Caco-2 (cell line): ENCODE measurements at regions not wholly inside any gene's neighbourhood (a gene's known extent, or its start where the extent isn't known, plus 50 kb on each side); places are given as distances from the start of the nearest gene placed in this dataset.

Experiments used
- BruUV-seq: library from RNA; stranded (reverse); fragments of 400-500 nt; replicated peaks from 2 replicates; lab custom pipeline; 2021; lab: Mats Ljungman, UMichigan
- CTCF ChIA-PET: fragments of 300-600 bp; sonication (Branson Sonifier 250); formaldehyde crosslinking; loops from one replicate; lab custom pipeline; 2022; ENCODE audit warnings: antibody characterized with exemption; lab: Charles Lee
- POLR2A ChIA-PET: fragments of 300-600 bp; sonication (Branson Sonifier 250); formaldehyde crosslinking; loops from one replicate; lab custom pipeline; 2022; ENCODE audit warnings: antibody characterized with exemption; lab: Charles Lee
- DNase-seq, 2 experiments: peaks; one replicate each; pipeline versions ENCODE4 v3.0.0 to v3.0.0-alpha.2; 2020 to 2022
- H3K27me3 ChIP-seq: replicated peaks from 2 replicates; pipeline ENCODE4 v1.6.0; 2011; ENCODE audit warnings: low read length; ENCODE audit not compliant: control insufficient read depth, insufficient read depth
- H3K36me3 ChIP-seq: 2 replicates; pipeline ENCODE4 v1.5.1; 2011; ENCODE audit warnings: low read length; ENCODE audit not compliant: control insufficient read depth, insufficient read depth
- H3K4me1 ChIP-seq: fragments of 250-450 bp; sonication (Bioruptor Pico); 2 replicates; pipeline ENCODE4 v1.5.1; 2020; ENCODE audit warnings: mild to moderate bottlenecking
- H3K4me3 ChIP-seq: 2 replicates; pipeline ENCODE4 v1.5.1; 2011; ENCODE audit warnings: low read depth, mild to moderate bottlenecking, control low read depth, low read length
- H3K9me3 ChIP-seq: fragments of 250-450 bp; sonication (Bioruptor Pico); 2 replicates; pipeline ENCODE4 v1.5.1; 2020; ENCODE audit warnings: mild to moderate bottlenecking, moderate library complexity
- H3K27ac Mint-ChIP-seq: one replicate; pipeline ENCODE4 v1.8.0; 2022; ENCODE audit warnings: mixed read lengths; ENCODE audit not compliant: unreplicated experiment
- H3K27me3 Mint-ChIP-seq: one replicate; pipeline ENCODE4 v1.8.0; 2022; ENCODE audit warnings: mixed read lengths; ENCODE audit not compliant: insufficient read depth, unreplicated experiment
- H3K36me3 Mint-ChIP-seq: one replicate; pipeline ENCODE4 v1.8.0; 2022; ENCODE audit warnings: mild to moderate bottlenecking, mixed read lengths; ENCODE audit not compliant: insufficient read depth, unreplicated experiment
- H3K4me1 Mint-ChIP-seq: one replicate; pipeline ENCODE4 v1.8.0; 2022; ENCODE audit warnings: low read depth, mixed read lengths; ENCODE audit not compliant: unreplicated experiment
- H3K4me3 Mint-ChIP-seq: one replicate; pipeline ENCODE4 v1.8.0; 2022; ENCODE audit warnings: mild to moderate bottlenecking, moderate library complexity, mixed read lengths; ENCODE audit not compliant: unreplicated experiment
- H3K9me3 Mint-ChIP-seq: one replicate; pipeline ENCODE4 v1.8.0; 2022; ENCODE audit warnings: mixed read lengths; ENCODE audit not compliant: unreplicated experiment
- CTCF ChIP-seq, 2 experiments: fragments of 200-600 bp in 1 of 2; IDR thresholded peaks; 1 replicate in 1 of 2; 2 replicates in 1 of 2; pipeline versions ENCODE4 v1.5.1 to v1.8.0; 2011 to 2022; ENCODE audit warnings: antibody characterized with exemption in 1 of 2, control low read depth in 1 of 2, inconsistent platforms in 1 of 2, low read depth in 1 of 2, low read length in 1 of 2, mild to moderate bottlenecking in 1 of 2, moderate library complexity in 1 of 2; ENCODE audit not compliant: insufficient read depth in 1 of 2, severe bottlenecking in 1 of 2, unreplicated experiment in 1 of 2
- intact Hi-C: fragments of 100-400 bp; cut with micrococcal nuclease; formaldehyde crosslinking; loops from one replicate; pipeline ENCODE4 v1.10.0; 2022; ENCODE audit not compliant: unreplicated experiment

GRCh38 chr22:47793304-47794101, 1031.1 kb downstream of the TBC1D22A start:
- no TSS peak for BruUV-seq
- no peak for DNase-seq
- H3K9me3 ChIP-seq = no peaks in the 10 kb centered on the region
- no peaks in the 10 kb centered on the region for H3K4me1 ChIP-seq
- ChIA-PET POLR2A (no interaction called here), CTCF (no interaction called here)
- Mint-ChIP-seq H3K9me3 (no peaks in the 10 kb centered on the region), H3K36me3 (peaks cover 5% of the 10 kb centered on the region), H3K27ac (no peak overlapping the region), H3K27me3 (no peaks in the 10 kb centered on the region), H3K4me1 (no peaks in the 10 kb centered on the region), H3K4me3 (no peak overlapping the region)
- H3K27me3 ChIP-seq = no peaks in the 10 kb centered on the region
- H3K4me3 ChIP-seq = no peak overlapping the region
- intact Hi-C loops = no loop called here
- no peaks in the 10 kb centered on the region for H3K36me3 ChIP-seq
- no peak for TF ChIP-seq CTCF (IDR thresholded peaks at IDR 0.05; ENCODE audit: insufficient read depth in 1 of 2, low read depth in 1 of 2, low read length in 1 of 2, severe bottlenecking in 1 of 2, unreplicated experiment in 1 of 2)

- H3K4me3 ChIP-seq = no peak overlapping the region
- CTCF ChIA-PET = no interaction called here
- H3K4me1 Mint-ChIP-seq = no peaks in the 10 kb centered on the region
Observed at GRCh38 chr22:47789171-47789570, 1026.7 kb downstream of the TBC1D22A start.

GRCh38 chr22:47788461-47788860, 1026.0 kb downstream of the TBC1D22A start:
- Histone ChIP-seq H3K4me1 (no peaks in the 10 kb centered on the region), H3K4me3 (no peak overlapping the region), H3K36me3 (no peaks in the 10 kb centered on the region), H3K27me3 (no peaks in the 10 kb centered on the region), H3K9me3 (no peaks in the 10 kb centered on the region)
- Mint-ChIP-seq H3K4me3 (no peak overlapping the region), H3K36me3 (peaks cover 9% of the 10 kb centered on the region), H3K4me1 (no peaks in the 10 kb centered on the region), H3K9me3 (no peaks in the 10 kb centered on the region), H3K27ac (no peak overlapping the region), H3K27me3 (no peaks in the 10 kb centered on the region)
- DNase-seq = no peak
- no TSS peak for BruUV-seq
- intact Hi-C loops = no loop called here
- no peak for TF ChIP-seq CTCF (IDR thresholded peaks at IDR 0.05; ENCODE audit: insufficient read depth in 1 of 2, low read depth in 1 of 2, low read length in 1 of 2, severe bottlenecking in 1 of 2, unreplicated experiment in 1 of 2)
- ChIA-PET POLR2A (no interaction called here), CTCF (no interaction called here)

More at GRCh38 chr22:47789171-47789570, 1026.7 kb downstream of the TBC1D22A start:
- POLR2A ChIA-PET = no interaction called here
- Mint-ChIP-seq H3K27me3 (no peaks in the 10 kb centered on the region), H3K4me3 (no peak overlapping the region), H3K36me3 (peaks cover 9% of the 10 kb centered on the region), H3K9me3 (no peaks in the 10 kb centered on the region), H3K27ac (no peak overlapping the region)
- Histone ChIP-seq H3K27me3 (no peaks in the 10 kb centered on the region), H3K9me3 (no peaks in the 10 kb centered on the region), H3K36me3 (no peaks in the 10 kb centered on the region), H3K4me1 (no peaks in the 10 kb centered on the region)
- TF ChIP-seq CTCF (IDR thresholded peaks at IDR 0.05; ENCODE audit: insufficient read depth in 1 of 2, low read depth in 1 of 2, low read length in 1 of 2, severe bottlenecking in 1 of 2, unreplicated experiment in 1 of 2) = no peak
- intact Hi-C loops = no loop called here
- no peak for DNase-seq
- no TSS peak for BruUV-seq
